ENCODE measurements at regions not wholly inside any gene's neighbourhood (a gene's known extent, or its start where the extent isn't known, plus 50 kb on each side); places are given as distances from the start of the nearest gene placed in this dataset.
"Not testable (repeated sequence)": the region's sequence is repeated elsewhere in the genome, so short reads cannot be mapped to it uniquely, and the experiment has no call there.

GRCh38 chr3:194888916-194889315 is 203.2 kb downstream of the FAM43A start:
- Mint-ChIP-seq H3K27me3 (no peaks in the 10 kb centered on the region), H3K9me3 (peaks cover 27% of the 10 kb centered on the region), H3K36me3 (ENCODE audit: low read depth) (peaks cover 8% of the 10 kb centered on the region), H3K4me3 (no peak overlapping the region), H3K27ac (peak overlapping the region; percentile 72), H3K4me1 (ENCODE audit: low read depth) (peaks cover 35% of the 10 kb centered on the region)
- intact Hi-C loops (cut with micrococcal nuclease), result no loop called here

GRCh38 chr3:194890091-194890490 is 204.4 kb downstream of the FAM43A start:
- H3K9me3 Mint-ChIP-seq, result peaks cover 33% of the 10 kb centered on the region
- no peak overlapping the region for H3K4me3 Mint-ChIP-seq
- intact Hi-C loops (cut with micrococcal nuclease), result no loop called here
- no peak overlapping the region for H3K27ac Mint-ChIP-seq
- no peaks in the 10 kb centered on the region for H3K27me3 Mint-ChIP-seq
- H3K4me1 Mint-ChIP-seq (ENCODE audit: low read depth), result peaks cover 46% of the 10 kb centered on the region
- peaks cover 13% of the 10 kb centered on the region for H3K36me3 Mint-ChIP-seq (ENCODE audit: low read depth)

- Mint-ChIP-seq H3K4me1 (ENCODE audit: low read depth) (peaks cover 65% of the 10 kb centered on the region), H3K27ac (peak overlapping the region; percentile 79), H3K4me3 (no peak overlapping the region), H3K36me3 (ENCODE audit: low read depth) (peaks cover 6% of the 10 kb centered on the region), H3K9me3 (peaks cover 10% of the 10 kb centered on the region), H3K27me3 (no peaks in the 10 kb centered on the region)
- intact Hi-C loops (cut with micrococcal nuclease), result no loop called here
These were observed 207.7 kb downstream of the FAM43A start for GRCh38 chr3:194893121-194893987.

- peak overlapping the region; percentile 79 for H3K27ac Mint-ChIP-seq
- H3K27me3 Mint-ChIP-seq, result no peaks in the 10 kb centered on the region
- H3K9me3 Mint-ChIP-seq, result peaks cover 17% of the 10 kb centered on the region
- peaks cover 63% of the 10 kb centered on the region for H3K4me1 Mint-ChIP-seq (ENCODE audit: low read depth)
- no peak overlapping the region for H3K4me3 Mint-ChIP-seq
- intact Hi-C loops (cut with micrococcal nuclease), result no loop called here
- H3K36me3 Mint-ChIP-seq (ENCODE audit: low read depth), result peaks cover 6% of the 10 kb centered on the region
These were observed 208.9 kb downstream of the FAM43A start for GRCh38 chr3:194894538-194894937.

- peaks cover 15% of the 10 kb centered on the region for H3K9me3 Mint-ChIP-seq
- peaks cover 5% of the 10 kb centered on the region for H3K36me3 Mint-ChIP-seq (ENCODE audit: low read depth)
- H3K4me3 Mint-ChIP-seq, result peak overlapping the region; percentile 51
- peak overlapping the region; percentile 91 for H3K27ac Mint-ChIP-seq
- H3K27me3 Mint-ChIP-seq, result peaks cover 2% of the 10 kb centered on the region
- intact Hi-C loops (cut with micrococcal nuclease), result loop anchor here (5.0 kb wide), 1 partner anchor 34 kb away; no protein-coding TSS in a partner anchor
- H3K4me1 Mint-ChIP-seq (ENCODE audit: low read depth), result peaks cover 53% of the 10 kb centered on the region
These were observed 215.3 kb downstream of the FAM43A start for GRCh38 chr3:194900854-194901522.

GRCh38 chr3:194903447-194903846 is 217.8 kb downstream of the FAM43A start:
- not testable (repeated sequence) for H3K27me3 Mint-ChIP-seq; H3K36me3 Mint-ChIP-seq (ENCODE audit: low read depth); H3K4me3 Mint-ChIP-seq; H3K27ac Mint-ChIP-seq
- intact Hi-C loops (cut with micrococcal nuclease), result loop anchor here (5.0 kb wide), 1 partner anchor 36 kb away; no protein-coding TSS in a partner anchor
- Mint-ChIP-seq H3K9me3 (peaks cover 15% of the 10 kb centered on the region), H3K4me1 (ENCODE audit: low read depth) (peaks cover 37% of the 10 kb centered on the region)

GRCh38 chr3:194904999-194905398 is 219.3 kb downstream of the FAM43A start:
- H3K4me3 Mint-ChIP-seq; H3K36me3 Mint-ChIP-seq (ENCODE audit: low read depth); H3K27ac Mint-ChIP-seq; H3K27me3 Mint-ChIP-seq; H3K9me3 Mint-ChIP-seq: not testable (repeated sequence)
- intact Hi-C loops (cut with micrococcal nuclease), result loop anchor here (5.0 kb wide), 1 partner anchor 38 kb away; no protein-coding TSS in a partner anchor
- peaks cover 33% of the 10 kb centered on the region for H3K4me1 Mint-ChIP-seq (ENCODE audit: low read depth)

GRCh38 chr3:194905696-194906095 is 220.0 kb downstream of the FAM43A start:
- peaks cover 4% of the 10 kb centered on the region for H3K27me3 Mint-ChIP-seq
- H3K4me1 Mint-ChIP-seq (ENCODE audit: low read depth), result peaks cover 33% of the 10 kb centered on the region
- intact Hi-C loops (cut with micrococcal nuclease), result no loop called here
- H3K27ac Mint-ChIP-seq, result no peak overlapping the region
- H3K4me3 Mint-ChIP-seq, result no peak overlapping the region
- no peaks in the 10 kb centered on the region for H3K36me3 Mint-ChIP-seq (ENCODE audit: low read depth)
- no peaks in the 10 kb centered on the region for H3K9me3 Mint-ChIP-seq

GRCh38 chr3:194906229-194906629 is 220.5 kb downstream of the FAM43A start:
- intact Hi-C loops (cut with micrococcal nuclease), result no loop called here
- H3K27ac Mint-ChIP-seq, result no peak overlapping the region
- peaks cover 7% of the 10 kb centered on the region for H3K27me3 Mint-ChIP-seq

GRCh38 chr3:194906970-194907629 is 221.4 kb downstream of the FAM43A start:
- intact Hi-C loops (cut with micrococcal nuclease), result no loop called here
- Mint-ChIP-seq H3K27me3 (peaks cover 8% of the 10 kb centered on the region), H3K36me3 (ENCODE audit: low read depth) (no peaks in the 10 kb centered on the region), H3K27ac (peak overlapping the region; percentile 50), H3K9me3 (no peaks in the 10 kb centered on the region), H3K4me1 (ENCODE audit: low read depth) (peaks cover 29% of the 10 kb centered on the region), H3K4me3 (no peak overlapping the region)

More at GRCh38 chr3:194906229-194906629, 220.5 kb downstream of the FAM43A start:
- H3K4me1 Mint-ChIP-seq (ENCODE audit: low read depth), result peaks cover 33% of the 10 kb centered on the region
- H3K4me3 Mint-ChIP-seq, result no peak overlapping the region
- H3K36me3 Mint-ChIP-seq (ENCODE audit: low read depth), result no peaks in the 10 kb centered on the region
- no peaks in the 10 kb centered on the region for H3K9me3 Mint-ChIP-seq

- Mint-ChIP-seq H3K4me1 (ENCODE audit: low read depth) (peaks cover 24% of the 10 kb centered on the region), H3K27ac (no peak overlapping the region), H3K4me3 (no peak overlapping the region), H3K36me3 (ENCODE audit: low read depth) (no peaks in the 10 kb centered on the region), H3K9me3 (no peaks in the 10 kb centered on the region), H3K27me3 (peaks cover 8% of the 10 kb centered on the region)
- intact Hi-C loops (cut with micrococcal nuclease), result no loop called here
These were observed 222.1 kb downstream of the FAM43A start for GRCh38 chr3:194907811-194908210.

GRCh38 chr3:194908496-194908895 is 222.8 kb downstream of the FAM43A start:
- Mint-ChIP-seq H3K27ac (no peak overlapping the region), H3K9me3 (no peaks in the 10 kb centered on the region), H3K4me3 (no peak overlapping the region), H3K36me3 (ENCODE audit: low read depth) (no peaks in the 10 kb centered on the region), H3K27me3 (peaks cover 8% of the 10 kb centered on the region), H3K4me1 (ENCODE audit: low read depth) (peaks cover 24% of the 10 kb centered on the region)
- intact Hi-C loops (cut with micrococcal nuclease), result no loop called here

- H3K27me3 Mint-ChIP-seq, result peaks cover 8% of the 10 kb centered on the region
- H3K36me3 Mint-ChIP-seq (ENCODE audit: low read depth), result no peaks in the 10 kb centered on the region
- peaks cover 24% of the 10 kb centered on the region for H3K4me1 Mint-ChIP-seq (ENCODE audit: low read depth)
- no peak overlapping the region for H3K4me3 Mint-ChIP-seq
- no peaks in the 10 kb centered on the region for H3K9me3 Mint-ChIP-seq
- intact Hi-C loops (cut with micrococcal nuclease), result no loop called here
- no peak overlapping the region for H3K27ac Mint-ChIP-seq
These were observed 223.3 kb downstream of the FAM43A start for GRCh38 chr3:194908972-194909371.
